NB4 (cell line): ENCODE measurements at regions not wholly inside any gene's neighbourhood (a gene's known extent, or its start where the extent isn't known, plus 50 kb on each side); places are given as distances from the start of the nearest gene placed in this dataset.
"Not testable (repeated sequence)": the region's sequence is repeated elsewhere in the genome, so short reads cannot be mapped to it uniquely, and the experiment has no call there.

Source experiments
- DNase-seq: peaks from one replicate; pipeline ENCODE4 v3.0.0; 2010; ENCODE audit warnings: low read depth
- H3K4me3 ChIP-seq: one replicate; pipeline ENCODE4 v1.5.1; 2011; ENCODE audit warnings: mild to moderate bottlenecking, low read depth, low read length, moderate library complexity
- CTCF ChIP-seq: IDR thresholded peaks from one replicate; pipeline ENCODE4 v1.5.1; 2012; ENCODE audit warnings: low read depth, low read length
- MAX ChIP-seq: IDR thresholded peaks from 2 replicates; pipeline ENCODE4 v1.6.1; 2011; ENCODE audit warnings: low read depth, low read length
- MYC ChIP-seq: IDR thresholded peaks from 2 replicates; pipeline ENCODE4 v1.6.1; 2011; ENCODE audit warnings: low read depth, low read length
- POLR2A ChIP-seq: IDR thresholded peaks from 2 replicates; pipeline ENCODE4 v1.6.1; 2011; ENCODE audit warnings: mild to moderate bottlenecking; ENCODE audit not compliant: insufficient read length; ENCODE audit errors: extremely low read depth

- no peak overlapping the region for H3K4me3 ChIP-seq
- TF ChIP-seq POLR2A (no peak), MYC (no peak), CTCF (no peak), MAX (no peak)
- DNase-seq: no peak
Observed at GRCh38 chr1:60942896-60943638, 139.3 kb upstream of the NFIA start.

GRCh38 chr1:60942291-60942690 lies 140.1 kb upstream of the NFIA start:
- TF ChIP-seq POLR2A: no peak
- no peak for TF ChIP-seq CTCF
- TF ChIP-seq MAX: no peak
- no peak for TF ChIP-seq MYC
- DNase-seq: no peak

GRCh38 chr1:60940685-60941084 lies 141.7 kb upstream of the NFIA start:
- DNase-seq, H3K4me3 ChIP-seq: not testable (repeated sequence)

More at GRCh38 chr1:60942291-60942690, 140.1 kb upstream of the NFIA start:
- H3K4me3 ChIP-seq: no peak overlapping the region

- no peak overlapping the region for H3K4me3 ChIP-seq
- TF ChIP-seq MYC: no peak
- no peak for TF ChIP-seq MAX
- no peak for TF ChIP-seq POLR2A
- no peak for TF ChIP-seq CTCF
- DNase-seq: no peak
Observed at GRCh38 chr1:60937720-60938119, 144.6 kb upstream of the NFIA start.

GRCh38 chr1:60936591-60937342 lies 145.6 kb upstream of the NFIA start:
- no peak overlapping the region for H3K4me3 ChIP-seq
- no peak for TF ChIP-seq MAX
- no peak for TF ChIP-seq MYC
- TF ChIP-seq POLR2A: no peak
- TF ChIP-seq CTCF: no peak
- DNase-seq: no peak

GRCh38 chr1:60936163-60936562 lies 146.2 kb upstream of the NFIA start:
- TF ChIP-seq MAX (no peak), CTCF (no peak), MYC (no peak), POLR2A (no peak)
- no peak for DNase-seq
- H3K4me3 ChIP-seq: no peak overlapping the region
